C4-2B (cell line): ENCODE measurements at regions not wholly inside any gene's neighbourhood (a gene's known extent, or its start where the extent isn't known, plus 50 kb on each side); places are given as distances from the start of the nearest gene placed in this dataset.

Experiments
- CTCF ChIP-seq: fragments of 450-650 bp; conservative IDR thresholded peaks from 2 replicates; pipeline ENCODE4 v1.5.1; 2017; ENCODE audit warnings: mild to moderate bottlenecking
- ZFX ChIP-seq: fragments of 450-650 bp; IDR thresholded peaks from 2 replicates; pipeline ENCODE4 v1.6.1; 2017

- no peak for TF ChIP-seq CTCF
- TF ChIP-seq ZFX = no peak
Observed at GRCh38 chr2:217647226-217647625, 355.6 kb downstream of the TNS1 start.
